ENCODE measurements at regions not wholly inside any gene's neighbourhood (a gene's known extent, or its start where the extent isn't known, plus 50 kb on each side); places are given as distances from the start of the nearest gene placed in this dataset.

DNA sequence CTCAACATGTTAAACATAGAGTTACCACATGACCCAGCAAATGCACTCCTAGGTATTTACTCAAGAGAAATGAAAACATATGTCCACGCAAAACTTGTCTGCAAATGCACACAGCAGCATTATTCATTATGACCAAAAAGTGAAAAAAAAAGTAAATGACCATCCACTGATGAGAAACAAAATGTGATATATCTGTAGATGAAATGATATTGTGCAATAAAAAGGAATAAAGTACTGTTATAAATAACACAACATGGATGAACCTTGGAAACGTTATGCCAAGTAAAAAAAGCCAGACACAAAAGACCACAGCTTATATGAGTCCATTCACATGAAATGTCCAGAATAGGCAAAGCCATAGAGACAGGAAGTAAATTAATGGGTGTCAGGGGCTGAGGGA, 61.4 kb upstream of the SKAP2 start:
- no peak for TF ChIP-seq FOXA1 (IDR thresholded peaks at IDR 0.05; ENCODE audit: borderline replicate concordance)
- no peak for TF ChIP-seq RNF2 (IDR thresholded peaks at IDR 0.05)
- no peak for TF ChIP-seq GTF2A2 (tag; IDR thresholded peaks at IDR 0.05)
- TF ChIP-seq, protein P1, sequence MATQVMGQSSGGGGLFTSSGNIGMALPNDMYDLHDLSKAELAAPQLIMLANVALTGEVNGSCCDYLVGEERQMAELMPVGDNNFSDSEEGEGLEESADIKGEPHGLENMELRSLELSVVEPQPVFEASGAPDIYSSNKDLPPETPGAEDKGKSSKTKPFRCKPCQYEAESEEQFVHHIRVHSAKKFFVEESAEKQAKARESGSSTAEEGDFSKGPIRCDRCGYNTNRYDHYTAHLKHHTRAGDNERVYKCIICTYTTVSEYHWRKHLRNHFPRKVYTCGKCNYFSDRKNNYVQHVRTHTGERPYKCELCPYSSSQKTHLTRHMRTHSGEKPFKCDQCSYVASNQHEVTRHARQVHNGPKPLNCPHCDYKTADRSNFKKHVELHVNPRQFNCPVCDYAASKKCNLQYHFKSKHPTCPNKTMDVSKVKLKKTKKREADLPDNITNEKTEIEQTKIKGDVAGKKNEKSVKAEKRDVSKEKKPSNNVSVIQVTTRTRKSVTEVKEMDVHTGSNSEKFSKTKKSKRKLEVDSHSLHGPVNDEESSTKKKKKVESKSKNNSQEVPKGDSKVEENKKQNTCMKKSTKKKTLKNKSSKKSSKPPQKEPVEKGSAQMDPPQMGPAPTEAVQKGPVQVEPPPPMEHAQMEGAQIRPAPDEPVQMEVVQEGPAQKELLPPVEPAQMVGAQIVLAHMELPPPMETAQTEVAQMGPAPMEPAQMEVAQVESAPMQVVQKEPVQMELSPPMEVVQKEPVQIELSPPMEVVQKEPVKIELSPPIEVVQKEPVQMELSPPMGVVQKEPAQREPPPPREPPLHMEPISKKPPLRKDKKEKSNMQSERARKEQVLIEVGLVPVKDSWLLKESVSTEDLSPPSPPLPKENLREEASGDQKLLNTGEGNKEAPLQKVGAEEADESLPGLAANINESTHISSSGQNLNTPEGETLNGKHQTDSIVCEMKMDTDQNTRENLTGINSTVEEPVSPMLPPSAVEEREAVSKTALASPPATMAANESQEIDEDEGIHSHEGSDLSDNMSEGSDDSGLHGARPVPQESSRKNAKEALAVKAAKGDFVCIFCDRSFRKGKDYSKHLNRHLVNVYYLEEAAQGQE (IDR thresholded peaks at IDR 0.05; ENCODE audit: borderline replicate concordance): no peak
- TF ChIP-seq, protein P1 (CRISPR knock-in tag; IDR thresholded peaks at IDR 0.05; ENCODE audit: low read depth): no peak
- no peak for TF ChIP-seq POLR2A (conservative IDR thresholded peaks at IDR 0.05)
- no peak for TF ChIP-seq NBN (IDR thresholded peaks at IDR 0.05; ENCODE audit: low read depth)
- TF ChIP-seq HMG20B (CRISPR knock-in tag; IDR thresholded peaks at IDR 0.05): no peak
- TF ChIP-seq MYC (IDR thresholded peaks at IDR 0.05; ENCODE audit: low read depth, low read length): no peak
- no peak for TF ChIP-seq MYC (CRISPR knock-in tag; IDR thresholded peaks at IDR 0.05; ENCODE audit: borderline replicate concordance, low read depth)
- no peak for TF ChIP-seq EHMT2 (IDR thresholded peaks at IDR 0.05)
- TF ChIP-seq TCF3 (CRISPR knock-in tag; IDR thresholded peaks at IDR 0.05): no peak
- TF ChIP-seq, protein P2, sequence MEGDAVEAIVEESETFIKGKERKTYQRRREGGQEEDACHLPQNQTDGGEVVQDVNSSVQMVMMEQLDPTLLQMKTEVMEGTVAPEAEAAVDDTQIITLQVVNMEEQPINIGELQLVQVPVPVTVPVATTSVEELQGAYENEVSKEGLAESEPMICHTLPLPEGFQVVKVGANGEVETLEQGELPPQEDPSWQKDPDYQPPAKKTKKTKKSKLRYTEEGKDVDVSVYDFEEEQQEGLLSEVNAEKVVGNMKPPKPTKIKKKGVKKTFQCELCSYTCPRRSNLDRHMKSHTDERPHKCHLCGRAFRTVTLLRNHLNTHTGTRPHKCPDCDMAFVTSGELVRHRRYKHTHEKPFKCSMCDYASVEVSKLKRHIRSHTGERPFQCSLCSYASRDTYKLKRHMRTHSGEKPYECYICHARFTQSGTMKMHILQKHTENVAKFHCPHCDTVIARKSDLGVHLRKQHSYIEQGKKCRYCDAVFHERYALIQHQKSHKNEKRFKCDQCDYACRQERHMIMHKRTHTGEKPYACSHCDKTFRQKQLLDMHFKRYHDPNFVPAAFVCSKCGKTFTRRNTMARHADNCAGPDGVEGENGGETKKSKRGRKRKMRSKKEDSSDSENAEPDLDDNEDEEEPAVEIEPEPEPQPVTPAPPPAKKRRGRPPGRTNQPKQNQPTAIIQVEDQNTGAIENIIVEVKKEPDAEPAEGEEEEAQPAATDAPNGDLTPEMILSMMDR (IDR thresholded peaks at IDR 0.05 in 2 of 3, conservative IDR thresholded peaks at IDR 0.05 in 1 of 3; ENCODE audit: insufficient read depth in 2 of 3, low read depth in 1 of 3, low read length in 3 of 3): no peak
- TF ChIP-seq NR2C2 (CRISPR knock-in tag; IDR thresholded peaks at IDR 0.05): no peak
- TF ChIP-seq NR2C2 (tag; IDR thresholded peaks at IDR 0.05): no peak
- TF ChIP-seq, protein P3, sequence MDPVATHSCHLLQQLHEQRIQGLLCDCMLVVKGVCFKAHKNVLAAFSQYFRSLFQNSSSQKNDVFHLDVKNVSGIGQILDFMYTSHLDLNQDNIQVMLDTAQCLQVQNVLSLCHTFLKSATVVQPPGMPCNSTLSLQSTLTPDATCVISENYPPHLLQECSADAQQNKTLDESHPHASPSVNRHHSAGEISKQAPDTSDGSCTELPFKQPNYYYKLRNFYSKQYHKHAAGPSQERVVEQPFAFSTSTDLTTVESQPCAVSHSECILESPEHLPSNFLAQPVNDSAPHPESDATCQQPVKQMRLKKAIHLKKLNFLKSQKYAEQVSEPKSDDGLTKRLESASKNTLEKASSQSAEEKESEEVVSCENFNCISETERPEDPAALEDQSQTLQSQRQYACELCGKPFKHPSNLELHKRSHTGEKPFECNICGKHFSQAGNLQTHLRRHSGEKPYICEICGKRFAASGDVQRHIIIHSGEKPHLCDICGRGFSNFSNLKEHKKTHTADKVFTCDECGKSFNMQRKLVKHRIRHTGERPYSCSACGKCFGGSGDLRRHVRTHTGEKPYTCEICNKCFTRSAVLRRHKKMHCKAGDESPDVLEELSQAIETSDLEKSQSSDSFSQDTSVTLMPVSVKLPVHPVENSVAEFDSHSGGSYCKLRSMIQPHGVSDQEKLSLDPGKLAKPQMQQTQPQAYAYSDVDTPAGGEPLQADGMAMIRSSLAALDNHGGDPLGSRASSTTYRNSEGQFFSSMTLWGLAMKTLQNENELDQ (CRISPR knock-in tag; IDR thresholded peaks at IDR 0.05; ENCODE audit: borderline replicate concordance): no peak
- TF ChIP-seq FOXM1 (IDR thresholded peaks at IDR 0.05; ENCODE audit: low read depth): no peak
- TF ChIP-seq FOXM1 (CRISPR knock-in tag; IDR thresholded peaks at IDR 0.05; ENCODE audit: low read depth): no peak

Data from K562 (cell line).